GM12873 (cell line): ENCODE measurements at regions not wholly inside any gene's neighbourhood (a gene's known extent, or its start where the extent isn't known, plus 50 kb on each side); places are given as distances from the start of the nearest gene placed in this dataset.

Experiments
- TF ChIP-seq, protein P1 (sequence below): IDR thresholded peaks from 2 replicates; pipeline ENCODE4 v1.5.1; 2012; ENCODE audit warnings: low read depth, mild to moderate bottlenecking, moderate library complexity, low read length, control low read depth; ENCODE audit not compliant: insufficient read depth; ENCODE audit errors: missing control alignments

DNA sequence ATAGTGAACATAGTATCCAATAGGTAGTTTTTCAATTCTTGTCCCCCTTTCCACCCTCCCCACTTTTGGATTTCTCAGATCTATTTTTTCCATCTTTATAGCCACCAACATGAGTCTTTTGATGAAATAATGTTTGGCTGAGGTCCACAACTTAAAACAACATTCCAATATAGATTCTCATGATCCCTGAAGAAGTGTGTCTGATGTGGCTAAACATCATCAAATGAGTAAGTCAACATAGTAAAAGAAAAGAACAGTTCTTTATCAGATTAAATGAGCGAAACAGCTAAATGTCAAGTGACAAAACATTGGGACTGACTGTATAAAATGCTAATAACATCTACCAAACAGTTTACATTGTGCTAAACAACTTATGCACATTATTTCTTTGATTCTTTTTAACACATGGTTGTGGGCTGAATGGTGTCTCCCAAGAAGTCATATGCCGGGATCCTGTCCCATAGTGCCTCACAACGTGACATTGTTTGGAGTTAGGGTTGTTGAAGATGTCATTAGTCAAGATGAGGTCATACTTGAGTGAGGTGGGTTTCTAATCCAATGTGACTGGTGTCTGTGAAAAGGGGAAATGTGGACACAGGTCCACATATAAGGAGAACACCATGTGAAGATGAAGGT lies 453.6 kb downstream of the LTN1 start:
- TF ChIP-seq, protein P1, sequence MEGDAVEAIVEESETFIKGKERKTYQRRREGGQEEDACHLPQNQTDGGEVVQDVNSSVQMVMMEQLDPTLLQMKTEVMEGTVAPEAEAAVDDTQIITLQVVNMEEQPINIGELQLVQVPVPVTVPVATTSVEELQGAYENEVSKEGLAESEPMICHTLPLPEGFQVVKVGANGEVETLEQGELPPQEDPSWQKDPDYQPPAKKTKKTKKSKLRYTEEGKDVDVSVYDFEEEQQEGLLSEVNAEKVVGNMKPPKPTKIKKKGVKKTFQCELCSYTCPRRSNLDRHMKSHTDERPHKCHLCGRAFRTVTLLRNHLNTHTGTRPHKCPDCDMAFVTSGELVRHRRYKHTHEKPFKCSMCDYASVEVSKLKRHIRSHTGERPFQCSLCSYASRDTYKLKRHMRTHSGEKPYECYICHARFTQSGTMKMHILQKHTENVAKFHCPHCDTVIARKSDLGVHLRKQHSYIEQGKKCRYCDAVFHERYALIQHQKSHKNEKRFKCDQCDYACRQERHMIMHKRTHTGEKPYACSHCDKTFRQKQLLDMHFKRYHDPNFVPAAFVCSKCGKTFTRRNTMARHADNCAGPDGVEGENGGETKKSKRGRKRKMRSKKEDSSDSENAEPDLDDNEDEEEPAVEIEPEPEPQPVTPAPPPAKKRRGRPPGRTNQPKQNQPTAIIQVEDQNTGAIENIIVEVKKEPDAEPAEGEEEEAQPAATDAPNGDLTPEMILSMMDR: no peak

DNA sequence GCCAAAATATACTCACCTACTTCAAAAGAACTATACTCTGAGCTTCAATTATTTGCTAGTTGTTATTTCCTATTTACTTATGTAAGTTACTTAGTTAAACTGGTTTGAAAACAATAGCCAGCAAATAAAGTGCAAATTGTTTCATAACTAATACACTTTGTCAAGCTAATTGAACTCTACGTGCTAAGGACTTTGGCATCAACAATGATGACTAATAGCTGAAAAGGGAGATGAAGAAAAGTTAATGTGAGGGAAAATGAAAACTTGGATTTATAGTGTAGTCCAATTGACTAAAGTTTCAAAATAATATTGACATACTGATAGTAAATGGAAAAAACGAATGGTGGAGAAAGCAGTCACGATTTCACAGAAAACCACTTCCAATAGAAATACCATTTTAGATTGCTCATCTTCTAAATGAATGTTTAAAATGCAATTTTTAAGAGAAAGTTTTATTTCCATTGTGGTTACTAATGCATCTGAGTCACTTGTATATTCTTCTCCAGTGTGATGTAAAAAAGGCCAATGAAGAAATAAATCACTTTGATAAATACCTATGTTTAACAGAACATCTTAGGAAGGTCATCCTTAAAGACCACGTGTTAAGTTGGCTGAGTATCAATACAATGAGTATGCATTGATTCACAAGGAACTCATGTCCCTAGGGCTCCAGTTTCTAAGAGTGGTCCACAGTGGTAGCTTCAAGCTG lies 455.2 kb downstream of the LTN1 start:
- TF ChIP-seq, protein P1: no peak

DNA sequence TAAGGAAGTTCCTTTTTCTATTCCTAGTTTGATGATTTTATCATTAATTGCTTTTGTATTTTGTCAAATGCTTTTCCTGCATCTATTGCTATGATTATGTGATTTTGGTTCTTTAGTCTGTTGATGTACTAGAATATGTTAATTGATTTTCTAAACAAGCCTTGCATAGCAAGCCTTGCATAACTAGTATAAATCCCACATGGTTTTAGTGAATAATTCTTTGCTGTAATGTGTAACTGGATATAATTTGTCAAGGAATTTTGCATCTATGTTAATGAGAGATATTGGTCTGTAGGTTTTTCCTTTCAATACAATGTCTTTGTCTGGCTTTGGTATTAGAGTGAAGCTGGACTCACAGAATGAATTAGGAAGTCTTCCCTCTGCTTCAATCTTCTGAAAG lies 460.2 kb downstream of the LTN1 start:
- TF ChIP-seq, protein P1: no peak

DNA sequence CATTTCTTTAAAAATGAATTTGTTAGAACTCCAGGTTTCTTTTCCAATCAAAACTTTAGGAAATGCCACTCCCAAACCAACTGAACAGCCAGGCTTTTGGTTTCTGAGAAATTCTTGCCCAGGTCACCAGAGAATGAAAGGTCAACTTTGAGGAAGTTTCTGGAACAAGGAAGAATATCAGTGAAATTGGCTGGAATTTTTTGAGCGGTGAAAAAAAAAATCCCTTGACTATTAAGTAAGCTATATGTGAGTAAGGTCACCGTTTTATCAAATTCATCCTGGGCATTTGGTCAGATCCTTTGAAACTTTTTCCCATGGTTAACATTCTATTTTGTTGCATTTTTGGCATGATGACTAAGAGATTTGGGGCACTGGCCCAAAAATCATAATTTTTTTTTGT lies 469.3 kb downstream of the LTN1 start:
- TF ChIP-seq, protein P1: no peak

DNA sequence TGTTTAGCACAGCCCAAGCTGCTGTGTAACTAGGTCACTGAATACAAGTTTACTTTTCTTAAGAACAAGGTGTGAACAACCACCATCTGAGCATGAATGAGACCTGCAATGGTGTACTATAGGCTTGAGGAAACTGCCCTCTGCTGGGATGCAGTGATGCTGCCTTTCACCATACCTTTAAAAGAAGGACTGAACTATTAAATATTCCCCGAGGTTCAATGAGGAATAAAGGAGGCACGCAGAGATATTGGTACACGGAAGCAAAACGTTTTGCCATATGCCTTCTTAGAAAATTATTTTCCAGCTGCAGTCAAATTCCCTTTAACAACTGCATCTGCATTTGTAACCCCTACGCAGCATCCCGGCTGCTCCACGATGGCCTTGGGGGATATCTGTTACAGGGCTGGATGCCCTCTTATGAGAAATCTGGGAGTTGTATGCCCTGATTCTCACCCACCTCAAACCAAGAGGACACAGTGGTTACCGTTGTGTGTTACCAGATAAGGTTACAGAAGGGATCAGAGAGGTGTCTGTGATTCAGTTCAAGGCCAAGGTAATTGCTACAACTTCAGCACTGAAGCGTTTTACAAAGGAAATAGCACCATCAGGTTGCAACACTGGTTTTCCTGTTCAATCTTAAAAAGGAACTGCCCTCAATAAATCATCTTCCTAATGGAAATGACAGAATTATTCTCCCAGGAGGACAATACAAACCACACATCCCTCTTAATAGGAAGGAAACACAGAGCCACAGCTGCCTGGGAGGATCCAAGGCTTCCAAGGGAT lies 470.5 kb downstream of the LTN1 start:
- TF ChIP-seq, protein P1: peak; percentile 48

DNA sequence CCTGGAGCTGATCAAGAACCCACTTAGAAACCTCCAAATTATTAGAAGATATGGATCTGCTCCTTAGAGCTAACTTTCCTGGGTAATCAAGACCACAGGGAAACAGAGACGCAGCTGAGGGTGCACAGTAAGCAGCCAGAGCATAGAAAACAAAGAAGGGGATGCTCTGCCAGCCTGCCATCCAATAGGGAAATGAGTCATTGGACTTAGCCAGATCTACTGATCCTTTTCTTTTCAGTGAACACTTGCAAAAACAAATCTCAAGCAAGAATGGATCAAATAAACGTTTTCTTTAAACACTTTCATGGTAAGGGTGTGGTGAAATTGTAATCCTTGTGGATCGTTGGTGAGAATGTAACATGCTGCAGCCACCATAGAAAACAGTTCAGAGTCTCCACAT lies 474.0 kb downstream of the LTN1 start:
- TF ChIP-seq, protein P1: no peak

DNA sequence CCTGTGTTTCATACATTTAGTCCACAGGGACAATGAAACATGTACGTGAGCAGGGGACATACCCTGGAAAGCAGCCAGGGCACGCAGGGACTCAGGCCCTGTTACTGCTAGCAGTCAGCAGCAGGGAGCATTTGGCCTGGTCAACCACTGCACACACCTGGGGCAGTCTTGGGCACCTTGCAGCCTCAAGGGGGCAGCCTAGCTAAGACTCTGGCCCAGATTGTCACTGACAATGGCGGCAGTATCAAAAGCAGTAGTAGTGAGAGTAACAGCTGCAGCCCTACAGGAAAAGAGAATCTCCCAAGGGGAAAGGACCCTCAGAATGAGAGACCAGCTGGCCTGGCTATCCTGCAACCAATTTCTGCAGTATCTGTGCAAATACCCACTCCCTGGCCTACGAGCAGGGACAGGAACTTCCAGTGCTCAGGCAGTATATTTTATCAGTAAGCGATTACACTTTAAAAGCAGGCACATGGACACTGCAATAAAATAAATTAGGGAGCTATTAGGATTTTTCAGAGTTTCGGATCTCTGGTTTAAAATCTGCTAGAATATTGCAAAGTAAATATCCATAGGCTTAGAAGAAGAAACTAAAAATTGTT lies 475.6 kb downstream of the LTN1 start:
- TF ChIP-seq, protein P1: peak; percentile 89
